OCI-LY7 (cell line): ENCODE measurements at regions not wholly inside any gene's neighbourhood (a gene's known extent, or its start where the extent isn't known, plus 50 kb on each side); places are given as distances from the start of the nearest gene placed in this dataset.

Source experiments
- CTCF ChIP-seq: fragments of 200-600 bp; sonication (generic); conservative IDR thresholded peaks from 2 replicates; pipeline ENCODE4 v1.5.1; 2014; ENCODE audit warnings: mild to moderate bottlenecking, antibody characterized with exemption, low read length, moderate library complexity, mixed read lengths
- EZH2phosphoT487 ChIP-seq: fragments of 200-600 bp; sonication (generic); IDR thresholded peaks from 2 replicates; pipeline ENCODE4 v1.6.1; 2018; ENCODE audit warnings: low read depth, borderline replicate concordance, mild to moderate bottlenecking, mixed run types, antibody characterized with exemption, low read length, moderate library complexity, mixed read lengths

DNA sequence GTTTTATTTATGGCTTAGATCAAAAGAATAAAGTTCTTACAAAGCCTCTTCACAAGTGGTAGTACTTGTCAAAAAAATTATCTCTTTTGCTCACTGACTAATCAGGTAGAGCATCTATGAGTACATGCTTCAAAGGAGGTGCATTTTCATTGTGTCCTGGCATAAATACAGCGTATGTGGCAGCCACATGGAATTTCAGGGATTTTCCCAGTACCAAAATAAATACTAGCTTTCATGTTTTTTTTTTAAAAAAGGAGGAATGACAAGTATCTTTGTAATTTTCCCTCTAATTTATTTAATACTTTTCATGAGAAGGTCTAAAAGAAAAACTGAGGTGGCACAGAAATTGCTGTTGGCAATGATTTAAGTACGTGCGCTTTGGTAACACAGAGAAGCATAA is 597.8 kb upstream of the ALCAM start:
- TF ChIP-seq CTCF (no peak), EZH2phosphoT487 (no peak)
